GM03348 (cell line): ENCODE measurements at regions not wholly inside any gene's neighbourhood (a gene's known extent, or its start where the extent isn't known, plus 50 kb on each side); places are given as distances from the start of the nearest gene placed in this dataset.

Experiments
- DNase-seq: peaks from one replicate; pipeline ENCODE4 v3.0.0; 2012; ENCODE audit warnings: low spot score

DNA sequence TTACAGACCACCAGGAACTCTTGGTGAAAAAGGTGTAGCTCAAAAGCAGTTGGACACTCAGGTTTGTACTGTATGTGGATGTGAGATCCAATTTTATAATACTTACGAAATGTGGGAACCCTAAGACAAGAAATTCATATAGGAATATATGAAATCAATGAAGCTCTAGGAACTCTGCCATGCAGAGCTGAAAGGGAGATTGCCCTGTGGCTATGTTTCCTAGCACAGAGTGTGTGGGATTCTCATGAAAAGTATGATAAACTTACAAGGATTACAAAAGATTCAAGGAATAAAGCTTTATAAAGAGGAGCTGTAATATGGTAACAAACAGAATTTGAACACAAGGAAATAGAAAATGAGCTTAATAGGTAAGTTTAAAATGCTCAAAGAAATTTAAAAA is 205.7 kb upstream of the FAM83B start:
- DNase-seq = no peak

GRCh38 chr6:54646069-54646950 is 200.3 kb upstream of the FAM83B start:
- DNase-seq = peak; percentile 19

GRCh38 chr6:54646951-54647664 is 199.5 kb upstream of the FAM83B start:
- no peak for DNase-seq

- no peak for DNase-seq
These were observed 192.2 kb upstream of the FAM83B start for GRCh38 chr6:54654381-54654780.

GRCh38 chr6:54655162-54655561 is 191.4 kb upstream of the FAM83B start:
- DNase-seq = no peak

- DNase-seq = no peak
These were observed 181.3 kb upstream of the FAM83B start for GRCh38 chr6:54665278-54665677.

- DNase-seq = no peak
These were observed 166.0 kb upstream of the FAM83B start for GRCh38 chr6:54680531-54680930.

DNA sequence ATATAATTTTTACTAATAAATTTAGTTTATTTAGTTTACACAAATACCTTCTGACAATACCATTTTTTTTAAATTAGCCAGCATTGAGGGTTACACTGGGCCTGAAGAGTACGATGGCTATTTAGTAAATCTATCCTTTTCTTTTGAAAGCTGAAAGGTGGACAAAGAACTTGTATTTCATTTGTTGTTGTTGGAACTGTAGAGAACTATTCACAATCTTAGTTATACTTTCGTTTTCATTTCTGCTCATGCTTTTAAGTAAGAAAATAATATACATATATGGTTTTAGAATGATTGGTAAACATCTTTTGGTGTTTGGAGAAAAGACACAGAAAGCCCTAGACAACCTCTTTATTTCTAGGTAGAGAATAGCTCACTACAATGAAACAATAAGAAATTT is 165.3 kb upstream of the FAM83B start:
- no peak for DNase-seq

GRCh38 chr6:54681987-54682386 is 164.6 kb upstream of the FAM83B start:
- DNase-seq = peak; percentile 14

DNA sequence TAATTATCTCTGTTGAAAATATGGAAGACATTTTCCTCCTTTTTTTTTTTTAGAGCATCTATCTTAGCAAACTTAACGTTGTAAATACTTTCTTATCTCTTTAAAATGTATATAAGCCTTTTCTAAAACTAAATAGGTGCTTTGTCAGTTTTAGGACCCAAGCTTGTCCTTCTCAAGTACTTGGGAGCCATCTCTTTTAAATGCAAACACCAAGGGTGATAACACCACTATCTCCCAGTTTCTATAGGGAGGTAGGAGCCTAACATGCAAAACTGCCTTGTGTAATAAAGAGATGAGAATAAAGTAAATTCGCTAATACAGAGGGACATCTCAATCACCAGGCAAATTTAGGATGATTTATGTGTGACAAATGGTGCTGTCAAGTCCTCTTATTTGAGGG is 157.0 kb upstream of the FAM83B start:
- DNase-seq = no peak

- no peak for DNase-seq
These were observed 156.0 kb upstream of the FAM83B start for GRCh38 chr6:54690596-54690995.

DNA sequence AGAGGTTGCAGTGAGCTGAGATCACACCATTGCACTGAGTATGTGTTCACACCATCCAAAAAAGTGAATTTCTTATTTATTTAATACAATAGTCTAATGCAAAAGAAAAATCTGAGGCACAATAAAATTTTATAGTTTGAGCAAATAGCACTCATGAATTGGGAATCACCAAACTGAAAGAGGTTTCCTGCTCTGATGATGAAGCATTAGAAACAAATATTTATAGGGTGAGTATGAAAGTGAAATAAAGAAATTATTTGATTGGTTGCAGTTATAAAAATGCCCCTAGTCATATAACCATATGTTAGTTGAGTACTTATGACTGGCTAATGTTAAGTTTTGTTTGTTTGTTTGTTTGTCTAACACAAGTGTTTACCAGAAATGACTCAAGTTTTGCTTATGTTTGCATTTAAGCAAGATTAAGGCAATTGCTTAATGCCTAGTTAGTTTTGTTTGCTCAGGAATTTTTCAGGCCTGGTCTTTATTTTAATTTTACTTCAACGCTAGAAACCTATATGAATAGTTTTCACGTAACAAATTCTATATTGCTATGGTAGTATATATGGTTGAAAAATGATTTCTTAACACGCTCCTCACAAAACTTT is 151.5 kb upstream of the FAM83B start:
- no peak for DNase-seq

DNA sequence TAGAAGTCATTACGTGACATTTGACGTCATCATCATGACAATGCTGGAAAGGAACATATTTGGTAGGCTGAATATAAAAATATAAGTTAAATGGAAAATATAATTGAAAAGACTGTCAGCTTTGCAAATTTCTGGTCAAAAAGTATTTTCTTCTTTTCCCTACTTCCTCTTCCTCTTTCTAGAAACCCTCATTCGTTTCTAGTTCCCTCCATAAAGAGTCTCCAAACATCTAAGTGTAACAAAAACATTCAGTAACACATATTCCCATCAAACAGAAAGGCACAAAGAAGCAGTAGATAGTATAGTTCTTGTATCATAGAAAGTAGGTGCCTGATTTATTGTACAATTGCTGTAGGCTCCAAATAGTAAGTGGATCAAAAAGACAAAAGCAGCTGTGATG is 150.8 kb upstream of the FAM83B start:
- no peak for DNase-seq

DNA sequence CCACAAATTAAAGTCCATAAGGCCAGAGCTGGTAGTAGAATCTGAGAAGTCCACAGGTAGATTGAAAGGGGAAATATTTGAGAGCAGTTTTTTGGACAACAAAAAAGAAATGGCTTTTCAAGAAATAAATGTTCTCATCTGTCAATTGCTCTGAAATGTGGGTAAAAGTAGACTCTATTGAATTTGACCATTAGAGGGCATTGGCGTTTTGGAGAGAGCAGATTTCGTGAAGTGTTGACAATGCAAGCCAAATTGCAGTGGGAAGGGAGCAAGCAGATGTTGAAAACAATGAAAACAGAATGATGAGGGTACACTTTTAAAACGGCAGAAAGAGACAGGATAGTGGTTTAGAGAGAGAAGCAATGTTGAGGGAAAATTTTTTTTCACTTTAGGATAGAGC is 149.1 kb upstream of the FAM83B start:
- peak; percentile 30 for DNase-seq

DNA sequence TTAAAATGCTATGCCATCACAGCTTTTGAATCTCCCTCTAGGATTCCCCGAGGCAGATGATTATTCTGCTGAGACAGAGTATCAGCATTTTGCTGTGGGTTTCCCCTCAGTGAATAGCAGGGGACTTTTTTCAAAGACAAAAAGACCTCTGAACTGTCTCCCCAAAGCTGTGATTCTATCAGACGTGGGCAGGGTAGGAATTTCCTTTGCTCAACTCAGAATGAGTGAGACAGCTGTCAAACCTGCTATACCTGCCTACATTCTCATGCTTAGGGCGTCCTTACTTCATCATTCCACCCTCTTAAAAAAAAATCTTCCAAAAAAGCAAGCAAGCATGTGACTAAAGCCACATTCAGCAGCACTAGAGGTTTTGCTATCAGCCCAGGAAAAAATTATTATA is 147.6 kb upstream of the FAM83B start:
- no peak for DNase-seq

- DNase-seq = no peak
These were observed 146.4 kb upstream of the FAM83B start for GRCh38 chr6:54700158-54700557.

GRCh38 chr6:54702772-54703171 is 143.8 kb upstream of the FAM83B start:
- no peak for DNase-seq

DNA sequence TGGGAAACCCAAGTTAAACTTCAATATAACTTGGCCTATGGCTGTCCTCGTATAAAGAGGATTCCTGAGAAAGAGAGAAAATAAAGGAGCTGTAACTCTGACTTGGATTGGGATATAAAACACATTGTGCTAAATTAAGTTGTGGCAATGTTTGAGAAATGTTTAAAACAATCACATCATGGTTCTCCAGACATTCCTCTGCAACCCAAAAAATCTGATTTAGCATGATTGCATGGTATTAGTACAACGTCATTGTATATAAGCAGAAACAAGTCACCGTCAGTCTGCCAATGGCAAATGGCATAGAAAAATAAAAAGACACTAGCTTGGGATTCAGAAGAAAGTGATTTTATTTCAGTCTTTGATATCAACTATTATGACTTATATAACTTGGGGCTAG is 140.2 kb upstream of the FAM83B start:
- no peak for DNase-seq

DNA sequence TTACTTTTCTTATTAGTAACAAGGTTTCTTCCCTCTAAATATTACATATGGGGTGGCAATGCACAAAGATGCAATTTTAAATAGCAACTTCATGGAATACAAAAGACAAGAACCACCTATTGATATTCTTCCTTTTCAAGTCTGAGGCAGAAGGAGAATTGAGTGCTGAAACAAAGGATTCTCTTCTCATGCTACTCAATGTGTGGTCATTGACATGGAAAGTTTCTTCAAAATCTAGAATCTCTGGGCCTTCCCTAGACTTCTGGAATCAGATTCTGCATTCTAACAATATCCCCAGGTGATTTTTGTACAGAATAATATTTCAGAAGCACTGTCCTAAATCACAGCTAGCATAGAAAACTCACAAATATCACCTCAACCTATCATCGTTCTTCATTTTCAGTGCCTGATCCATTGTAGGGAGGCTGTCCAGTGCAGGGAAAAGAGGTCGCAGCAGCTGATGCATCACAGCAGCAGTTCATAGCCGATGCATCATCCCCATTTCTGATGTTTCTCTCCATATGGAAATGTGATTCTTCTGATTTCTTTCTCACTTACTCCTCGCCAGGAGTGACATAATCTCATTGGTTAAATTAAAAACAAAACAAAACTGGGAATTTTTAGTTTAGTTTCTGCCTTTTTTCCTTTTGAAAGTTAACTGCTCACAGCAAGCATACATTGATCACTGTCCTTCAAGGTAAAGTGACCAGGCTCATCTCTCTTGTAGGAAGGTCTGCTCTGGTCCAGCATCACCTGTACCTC is 139.5 kb upstream of the FAM83B start:
- DNase-seq = peak; percentile 10

GRCh38 chr6:54710456-54710855 is 136.1 kb upstream of the FAM83B start:
- no peak for DNase-seq

- DNase-seq = no peak
These were observed 130.6 kb upstream of the FAM83B start for GRCh38 chr6:54716010-54716409.

GRCh38 chr6:54716877-54717276 is 129.7 kb upstream of the FAM83B start:
- no peak for DNase-seq
